ENCODE measurements at regions not wholly inside any gene's neighbourhood (a gene's known extent, or its start where the extent isn't known, plus 50 kb on each side); places are given as distances from the start of the nearest gene placed in this dataset.

- no peak for TF ChIP-seq ELK1 (IDR thresholded peaks at IDR 0.05; ENCODE audit: low read depth, low read length)
- no peak for TF ChIP-seq TFCP2L1 (CRISPR knock-in tag; IDR thresholded peaks at IDR 0.05)
- no peak for TF ChIP-seq EHMT2 (IDR thresholded peaks at IDR 0.05; ENCODE audit: low read depth)
Observed at GRCh38 chr12:30023186-30023585, 239.4 kb upstream of the TMTC1 start (continued).

DNA sequence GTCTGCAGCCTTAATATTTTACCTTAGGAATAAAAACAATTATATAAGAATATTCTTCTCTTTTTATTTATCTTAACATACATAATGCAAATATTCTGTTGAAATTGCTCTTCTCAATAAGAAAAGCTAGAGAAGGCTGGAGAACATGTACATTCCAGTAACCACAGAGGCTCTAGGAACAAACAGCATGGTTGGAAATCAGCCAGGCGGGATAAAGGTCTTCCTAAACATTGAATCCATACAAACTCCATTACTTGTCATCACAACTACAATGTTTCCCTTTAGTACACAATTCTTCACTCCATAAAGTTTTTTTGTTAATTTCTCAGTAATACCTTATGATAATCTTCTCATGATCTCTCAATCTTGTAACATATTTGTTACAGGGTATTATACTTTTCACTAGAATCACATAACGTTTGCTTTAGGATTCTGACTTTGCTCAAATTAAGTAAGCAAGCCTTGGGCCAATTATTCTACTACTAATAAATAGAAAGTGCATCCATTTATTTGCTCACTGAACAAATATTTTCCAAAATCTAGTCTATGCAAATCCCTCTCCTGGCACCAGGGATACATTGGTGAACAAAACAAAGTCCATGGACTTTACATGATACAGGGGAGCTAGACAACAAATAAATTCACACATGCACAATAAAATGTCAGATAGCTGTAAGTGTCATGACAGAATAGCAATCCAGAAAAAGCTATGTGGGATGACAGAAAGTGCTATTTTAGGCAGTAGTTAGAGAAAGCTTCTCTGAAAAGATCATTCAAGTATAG lies 237.5 kb upstream of the TMTC1 start:
- Histone ChIP-seq H3K4me2 (no peak overlapping the region), H3K4me3 (no peak overlapping the region), H3K27ac (no peak overlapping the region), H3K4me1 (no peaks in the 10 kb centered on the region), H3K9me3 (no peaks in the 10 kb centered on the region)
- no peak for DNase-seq (ENCODE audit: low read depth in 1 of 2, low spot score in 1 of 2)
- TF ChIP-seq, protein P1, sequence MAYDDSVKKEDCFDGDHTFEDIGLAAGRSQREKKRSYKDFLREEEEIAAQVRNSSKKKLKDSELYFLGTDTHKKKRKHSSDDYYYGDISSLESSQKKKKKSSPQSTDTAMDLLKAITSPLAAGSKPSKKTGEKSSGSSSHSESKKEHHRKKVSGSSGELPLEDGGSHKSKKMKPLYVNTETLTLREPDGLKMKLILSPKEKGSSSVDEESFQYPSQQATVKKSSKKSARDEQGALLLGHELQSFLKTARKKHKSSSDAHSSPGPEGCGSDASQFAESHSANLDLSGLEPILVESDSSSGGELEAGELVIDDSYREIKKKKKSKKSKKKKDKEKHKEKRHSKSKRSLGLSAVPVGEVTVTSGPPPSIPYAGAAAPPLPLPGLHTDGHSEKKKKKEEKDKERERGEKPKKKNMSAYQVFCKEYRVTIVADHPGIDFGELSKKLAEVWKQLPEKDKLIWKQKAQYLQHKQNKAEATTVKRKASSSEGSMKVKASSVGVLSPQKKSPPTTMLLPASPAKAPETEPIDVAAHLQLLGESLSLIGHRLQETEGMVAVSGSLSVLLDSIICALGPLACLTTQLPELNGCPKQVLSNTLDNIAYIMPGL (CRISPR knock-in tag; IDR thresholded peaks at IDR 0.05; ENCODE audit: borderline replicate concordance), result no peak
- no peak for TF ChIP-seq HOXA7 (CRISPR knock-in tag; IDR thresholded peaks at IDR 0.05)
- no peak for FAIRE-seq
- CTCF ChIA-PET, result no interaction called here
- POLR2A ChIA-PET, result no interaction called here
- 2% methylated on average over 2 of the region's 2 CpGs for whole genome bisulfite sequencing (ENCODE audit: missing lambda C conversion rate)
- no peak for ATAC-seq

DNA sequence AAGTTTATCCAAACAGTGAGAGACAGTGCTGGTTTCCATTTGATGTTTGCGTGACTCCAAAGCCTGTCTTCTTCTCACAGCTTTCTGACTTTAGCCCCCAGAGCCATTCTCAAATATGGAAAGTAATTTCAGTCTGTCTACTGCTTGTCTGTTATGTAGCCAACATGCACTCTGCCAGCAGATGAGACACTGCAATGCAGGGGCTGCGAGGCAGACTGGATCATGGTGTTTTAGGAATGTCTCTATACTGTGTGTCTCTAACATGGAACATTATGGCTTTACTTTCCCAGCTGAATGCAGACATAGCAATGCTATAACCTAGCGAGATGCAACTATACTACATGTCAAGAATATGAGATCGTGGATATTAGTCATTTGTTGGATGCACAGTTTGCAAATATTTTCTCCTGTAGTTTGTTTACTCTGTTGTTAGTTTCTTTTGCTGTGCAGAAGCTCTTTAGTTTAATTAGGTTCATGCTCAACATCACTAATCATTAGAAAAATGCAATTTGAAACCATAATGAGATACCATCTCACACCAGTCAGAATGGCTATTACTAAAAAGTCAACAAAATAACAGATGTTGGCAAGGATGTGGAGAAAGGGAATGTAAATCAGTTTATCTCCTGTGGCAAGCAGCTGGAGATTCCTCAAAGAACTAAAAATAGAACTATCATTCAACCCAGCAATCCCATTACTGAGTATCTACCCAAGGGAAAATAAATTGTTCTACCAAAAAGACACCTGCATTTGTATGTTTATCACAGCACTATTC lies 235.8 kb upstream of the TMTC1 start:
- no peak overlapping the region for H3K4me2 ChIP-seq
- no peak overlapping the region for H3K27ac ChIP-seq
- H3K9me3 ChIP-seq, result no peaks in the 10 kb centered on the region
- WGBS (ENCODE audit: missing lambda C conversion rate), result under 1% methylated on average over 4 of the region's 4 CpGs
- DNase-seq (ENCODE audit: low read depth in 1 of 2, low spot score in 1 of 2) (no peak), ATAC-seq (no peak), FAIRE-seq (no peak)
- H3K4me3 ChIP-seq, result no peak overlapping the region
- POLR2A ChIA-PET, result no interaction called here
- TF ChIP-seq FOSL2 (IDR thresholded peaks at IDR 0.05), result no peak
- no peak for TF ChIP-seq FOSL2 (CRISPR knock-in tag; IDR thresholded peaks at IDR 0.05)
- no peak for TF ChIP-seq MAZ (IDR thresholded peaks at IDR 0.05; ENCODE audit: borderline replicate concordance, low read depth, low read length)
- TF ChIP-seq ZNF302 (CRISPR knock-in tag; IDR thresholded peaks at IDR 0.05), result no peak
- no peak for TF ChIP-seq RNF2 (IDR thresholded peaks at IDR 0.05; ENCODE audit: borderline replicate concordance, low read depth)
- CTCF ChIA-PET, result no interaction called here
- H3K4me1 ChIP-seq, result no peaks in the 10 kb centered on the region

DNA sequence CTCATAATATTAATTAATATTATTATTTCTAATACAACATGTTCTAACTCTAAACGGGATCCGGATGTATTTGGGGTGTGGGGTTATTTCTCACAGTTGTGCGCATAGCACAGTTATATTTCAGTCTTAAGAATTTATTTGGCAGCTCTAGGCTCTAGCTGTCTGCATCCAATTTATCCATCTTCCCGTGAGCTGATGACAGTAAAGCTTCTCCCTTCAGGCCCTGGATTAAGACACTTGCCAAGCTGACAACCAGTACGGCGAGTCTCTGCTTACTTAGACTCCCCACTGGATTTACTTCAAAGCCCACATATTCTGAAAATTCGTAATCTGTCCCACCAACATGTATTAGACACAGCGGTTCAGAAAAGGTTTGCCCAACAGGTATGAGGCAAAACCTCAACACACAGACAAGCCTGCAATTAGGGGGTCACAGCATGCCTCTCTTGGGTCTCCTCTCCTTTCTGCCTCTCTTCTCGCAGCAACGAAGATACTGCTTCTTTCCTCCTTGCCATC lies 232.9 kb upstream of the TMTC1 start:
- no peak for DNase-seq (ENCODE audit: low read depth in 1 of 2, low spot score in 1 of 2)
- 24% methylated on average over 10 of the region's 10 CpGs for WGBS (ENCODE audit: missing lambda C conversion rate)
- no peaks in the 10 kb centered on the region for H3K9me3 ChIP-seq
- TF ChIP-seq, protein P2, sequence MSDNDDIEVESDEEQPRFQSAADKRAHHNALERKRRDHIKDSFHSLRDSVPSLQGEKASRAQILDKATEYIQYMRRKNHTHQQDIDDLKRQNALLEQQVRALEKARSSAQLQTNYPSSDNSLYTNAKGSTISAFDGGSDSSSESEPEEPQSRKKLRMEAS (IDR thresholded peaks at IDR 0.05), result no peak
- no peak for TF ChIP-seq ZSCAN20 (CRISPR knock-in tag; IDR thresholded peaks at IDR 0.05)
- TF ChIP-seq HOXB13 (CRISPR knock-in tag; IDR thresholded peaks at IDR 0.05; ENCODE audit: low read depth), result no peak
- no peak for TF ChIP-seq ZNF302 (CRISPR knock-in tag; IDR thresholded peaks at IDR 0.05)
- no peak overlapping the region for H3K4me2 ChIP-seq
- ChIA-PET CTCF (no interaction called here), POLR2A (no interaction called here)
- no peak for ATAC-seq
- FAIRE-seq, result no peak
- no peak overlapping the region for H3K27ac ChIP-seq
- no peak overlapping the region for H3K4me3 ChIP-seq
- no peaks in the 10 kb centered on the region for H3K4me1 ChIP-seq

Measured in A549 (cell line).